ENCODE measurements at regions not wholly inside any gene's neighbourhood (a gene's known extent, or its start where the extent isn't known, plus 50 kb on each side); places are given as distances from the start of the nearest gene placed in this dataset.
A peak's percentile ranks its signal among the peaks of the same experiment; 100 is the strongest.

DNA sequence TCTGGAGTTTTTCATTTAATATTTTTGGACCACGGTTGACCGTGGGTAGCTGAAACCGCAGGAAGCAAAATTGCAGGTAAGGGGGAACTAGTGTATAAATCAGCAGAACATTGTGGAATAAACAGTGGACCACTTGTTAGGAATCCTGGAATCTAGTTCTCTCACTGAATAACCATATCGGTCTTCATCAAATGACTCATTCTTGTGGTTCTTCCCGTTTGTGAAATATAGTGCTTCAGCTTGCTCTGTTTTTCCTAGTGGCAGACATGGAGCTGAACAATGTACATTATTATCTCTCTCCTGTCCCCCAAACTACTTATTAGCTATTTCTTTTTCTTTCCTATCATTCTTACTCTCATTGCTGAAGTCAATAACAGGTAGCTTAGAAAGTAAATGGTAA lies 61.9 kb downstream of the HSPA13 start:
- no peaks in the 10 kb centered on the region for H3K9me2 ChIP-seq (replicated peaks; ENCODE audit: insufficient read depth, low read length)
- no peaks in the 10 kb centered on the region for H3K9me3 ChIP-seq (ENCODE audit: low read length)

DNA sequence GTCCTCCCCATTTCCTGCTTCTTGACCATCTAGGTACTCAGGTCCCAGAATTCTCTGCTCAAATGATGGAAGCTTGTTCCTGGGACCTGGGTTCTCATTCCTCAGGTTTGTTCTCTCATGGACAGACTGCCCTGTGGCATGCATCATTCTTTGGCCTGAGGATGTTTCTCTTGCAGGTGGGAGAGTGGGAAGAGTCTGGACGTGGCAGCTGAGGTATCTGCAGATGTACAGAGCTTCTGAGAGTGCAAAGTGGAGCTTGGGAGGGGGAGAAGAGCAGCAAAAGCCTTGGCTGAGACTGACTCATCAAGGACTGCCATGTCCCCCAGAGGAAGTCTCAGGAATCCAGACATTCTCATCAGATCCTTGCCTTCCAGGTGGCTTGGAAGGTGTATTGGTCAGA lies 63.1 kb downstream of the HSPA13 start:
- H3K27me3 ChIP-seq (ENCODE audit: low read length): no peaks in the 10 kb centered on the region
- H3K36me3 ChIP-seq (ENCODE audit: insufficient read depth, low read length): no peaks in the 10 kb centered on the region
- no peaks in the 10 kb centered on the region for H3K9me2 ChIP-seq (replicated peaks; ENCODE audit: insufficient read depth, low read length)
- no peaks in the 10 kb centered on the region for H3K79me2 ChIP-seq (ENCODE audit: low read length)
- no peaks in the 10 kb centered on the region for H4K20me1 ChIP-seq (ENCODE audit: insufficient read depth, low read depth, low read length)
- H3K4me3 ChIP-seq (ENCODE audit: low read length): no peak overlapping the region
- H3K27ac ChIP-seq (ENCODE audit: low read length): no peak overlapping the region
- no peak overlapping the region for H3K9ac ChIP-seq (ENCODE audit: low read length)
- no peaks in the 10 kb centered on the region for H3K9me3 ChIP-seq (ENCODE audit: low read length)
- H3K4me2 ChIP-seq (ENCODE audit: low read depth, low read length, poor library complexity, severe bottlenecking): no peak overlapping the region
- DNase-seq: no peak
- H3K4me1 ChIP-seq (ENCODE audit: low read length): no peaks in the 10 kb centered on the region
- H2AFZ ChIP-seq (ENCODE audit: low read length): no peak overlapping the region

More for the DNA sequence above, 61.9 kb downstream of the HSPA13 start:
- DNase-seq: no peak
- H3K36me3 ChIP-seq (ENCODE audit: insufficient read depth, low read length): no peaks in the 10 kb centered on the region
- H2AFZ ChIP-seq (ENCODE audit: low read length): no peak overlapping the region
- no peaks in the 10 kb centered on the region for H3K79me2 ChIP-seq (ENCODE audit: low read length)
- no peak overlapping the region for H3K4me3 ChIP-seq (ENCODE audit: low read length)
- no peaks in the 10 kb centered on the region for H3K4me1 ChIP-seq (ENCODE audit: low read length)
- no peak overlapping the region for H3K4me2 ChIP-seq (ENCODE audit: low read depth, low read length, poor library complexity, severe bottlenecking)
- H3K9ac ChIP-seq (ENCODE audit: low read length): no peak overlapping the region
- no peak overlapping the region for H3K27ac ChIP-seq (ENCODE audit: low read length)
- H3K27me3 ChIP-seq (ENCODE audit: low read length): no peaks in the 10 kb centered on the region
- H4K20me1 ChIP-seq (ENCODE audit: insufficient read depth, low read depth, low read length): no peaks in the 10 kb centered on the region

DNA sequence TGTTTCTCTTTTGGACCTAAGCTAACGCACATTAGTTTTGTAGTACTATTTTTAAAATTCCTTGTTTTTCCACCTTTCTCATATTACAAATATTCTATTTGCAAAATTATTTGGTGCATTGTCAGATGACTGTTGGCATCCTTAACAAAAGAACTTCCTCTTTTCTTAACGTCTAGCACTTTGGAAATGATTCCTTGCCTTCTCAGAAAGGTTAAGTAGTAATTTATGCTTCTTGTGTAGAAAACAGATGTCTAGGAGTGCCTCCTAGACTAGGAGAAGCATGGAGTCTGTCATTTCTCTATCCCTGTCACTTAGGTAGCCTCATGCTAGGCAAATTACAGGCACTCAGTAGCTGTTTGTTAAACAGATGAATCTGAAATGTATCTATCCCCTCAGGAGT lies 64.4 kb downstream of the HSPA13 start:
- H3K4me3 ChIP-seq (ENCODE audit: low read length): no peak overlapping the region
- H3K27ac ChIP-seq (ENCODE audit: low read length): no peak overlapping the region
- no peak overlapping the region for H3K4me2 ChIP-seq (ENCODE audit: low read depth, low read length, poor library complexity, severe bottlenecking)
- no peaks in the 10 kb centered on the region for H3K36me3 ChIP-seq (ENCODE audit: insufficient read depth, low read length)
- no peak overlapping the region for H2AFZ ChIP-seq (ENCODE audit: low read length)
- H3K9ac ChIP-seq (ENCODE audit: low read length): no peak overlapping the region
- no peak for DNase-seq
- H3K27me3 ChIP-seq (ENCODE audit: low read length): no peaks in the 10 kb centered on the region
- H3K79me2 ChIP-seq (ENCODE audit: low read length): no peaks in the 10 kb centered on the region
- H3K9me3 ChIP-seq (ENCODE audit: low read length): no peaks in the 10 kb centered on the region
- no peaks in the 10 kb centered on the region for H3K4me1 ChIP-seq (ENCODE audit: low read length)
- H4K20me1 ChIP-seq (ENCODE audit: insufficient read depth, low read depth, low read length): no peaks in the 10 kb centered on the region
- no peaks in the 10 kb centered on the region for H3K9me2 ChIP-seq (replicated peaks; ENCODE audit: insufficient read depth, low read length)

DNA sequence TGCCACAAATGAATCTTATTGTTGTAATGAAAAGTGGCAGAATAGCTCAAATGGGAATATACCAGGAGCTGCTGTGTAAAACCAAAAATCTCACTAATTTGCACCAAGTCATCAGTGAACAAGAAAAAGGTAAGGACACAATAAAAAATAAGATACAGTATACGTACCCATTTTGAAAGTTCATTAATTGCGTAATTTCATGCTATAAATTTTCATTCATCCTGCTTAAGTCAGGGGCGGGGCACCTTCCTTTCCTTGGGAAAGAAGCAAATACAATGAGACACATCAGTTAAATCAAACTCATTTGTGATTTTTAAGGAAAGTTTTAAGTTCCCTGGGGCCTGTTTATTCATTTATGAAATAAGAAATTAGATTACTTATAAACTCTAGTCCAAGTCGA lies 65.4 kb downstream of the HSPA13 start:
- no peak overlapping the region for H2AFZ ChIP-seq (ENCODE audit: low read length)
- H3K79me2 ChIP-seq (ENCODE audit: low read length): no peaks in the 10 kb centered on the region
- no peaks in the 10 kb centered on the region for H4K20me1 ChIP-seq (ENCODE audit: insufficient read depth, low read depth, low read length)
- no peaks in the 10 kb centered on the region for H3K27me3 ChIP-seq (ENCODE audit: low read length)
- no peak overlapping the region for H3K4me2 ChIP-seq (ENCODE audit: low read depth, low read length, poor library complexity, severe bottlenecking)
- no peaks in the 10 kb centered on the region for H3K9me2 ChIP-seq (replicated peaks; ENCODE audit: insufficient read depth, low read length)
- H3K27ac ChIP-seq (ENCODE audit: low read length): no peak overlapping the region
- DNase-seq: no peak
- H3K9ac ChIP-seq (ENCODE audit: low read length): no peak overlapping the region
- H3K4me1 ChIP-seq (ENCODE audit: low read length): no peaks in the 10 kb centered on the region
- no peaks in the 10 kb centered on the region for H3K9me3 ChIP-seq (ENCODE audit: low read length)
- H3K4me3 ChIP-seq (ENCODE audit: low read length): no peak overlapping the region
- H3K36me3 ChIP-seq (ENCODE audit: insufficient read depth, low read length): no peaks in the 10 kb centered on the region

DNA sequence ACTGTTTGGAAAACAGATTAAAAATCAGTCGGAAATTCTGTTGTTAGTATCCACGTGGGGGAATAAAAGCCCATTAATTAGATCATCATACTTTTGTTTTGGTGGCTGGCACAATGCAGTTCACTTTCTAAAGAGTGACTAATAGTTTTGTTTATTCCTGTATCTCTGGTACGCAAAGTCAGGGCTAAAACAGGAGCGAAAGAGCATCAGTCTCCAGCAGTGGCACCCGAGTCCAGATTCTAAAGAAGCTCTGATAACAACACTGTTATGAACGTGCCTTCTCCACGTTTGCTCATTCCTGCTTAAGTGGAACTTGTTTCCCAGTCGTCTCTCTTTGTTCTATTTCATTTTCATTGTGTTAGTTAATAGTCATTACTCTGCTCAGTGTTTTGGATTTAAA lies 69.6 kb downstream of the HSPA13 start:
- no peaks in the 10 kb centered on the region for H3K27me3 ChIP-seq (ENCODE audit: low read length)
- DNase-seq: no peak
- H3K79me2 ChIP-seq (ENCODE audit: low read length): no peaks in the 10 kb centered on the region
- no peak overlapping the region for H3K4me2 ChIP-seq (ENCODE audit: low read depth, low read length, poor library complexity, severe bottlenecking)
- no peaks in the 10 kb centered on the region for H3K36me3 ChIP-seq (ENCODE audit: insufficient read depth, low read length)
- H3K4me3 ChIP-seq (ENCODE audit: low read length): no peak overlapping the region
- no peak overlapping the region for H3K9ac ChIP-seq (ENCODE audit: low read length)
- H4K20me1 ChIP-seq (ENCODE audit: insufficient read depth, low read depth, low read length): no peaks in the 10 kb centered on the region
- H2AFZ ChIP-seq (ENCODE audit: low read length): no peak overlapping the region
- H3K27ac ChIP-seq (ENCODE audit: low read length): no peak overlapping the region
- no peaks in the 10 kb centered on the region for H3K9me3 ChIP-seq (ENCODE audit: low read length)
- H3K4me1 ChIP-seq (ENCODE audit: low read length): no peaks in the 10 kb centered on the region
- H3K9me2 ChIP-seq (replicated peaks; ENCODE audit: insufficient read depth, low read length): no peaks in the 10 kb centered on the region

DNA sequence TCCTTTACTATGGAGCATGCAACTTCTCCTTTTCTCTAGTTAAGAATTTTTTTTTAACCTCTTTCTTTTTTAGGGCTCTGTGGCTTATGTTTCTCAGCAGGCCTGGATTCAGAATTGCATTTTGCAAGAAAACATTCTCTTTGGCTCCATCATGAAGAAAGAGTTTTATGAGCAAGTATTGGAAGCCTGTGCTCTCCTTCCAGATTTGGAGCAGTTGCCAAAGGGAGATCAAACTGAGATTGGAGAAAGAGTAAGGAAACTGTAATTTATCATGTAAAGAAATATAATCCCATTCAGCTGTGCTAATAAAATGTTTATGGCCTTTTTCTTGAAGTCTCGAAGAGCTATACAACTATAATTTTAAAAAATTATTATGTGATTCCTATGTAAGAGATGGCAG lies 70.1 kb downstream of the HSPA13 start:
- no peak overlapping the region for H2AFZ ChIP-seq (ENCODE audit: low read length)
- H3K27me3 ChIP-seq (ENCODE audit: low read length): no peaks in the 10 kb centered on the region
- H3K36me3 ChIP-seq (ENCODE audit: insufficient read depth, low read length): no peaks in the 10 kb centered on the region
- no peaks in the 10 kb centered on the region for H4K20me1 ChIP-seq (ENCODE audit: insufficient read depth, low read depth, low read length)
- H3K9ac ChIP-seq (ENCODE audit: low read length): no peak overlapping the region
- no peaks in the 10 kb centered on the region for H3K9me3 ChIP-seq (ENCODE audit: low read length)
- H3K4me3 ChIP-seq (ENCODE audit: low read length): no peak overlapping the region
- no peaks in the 10 kb centered on the region for H3K79me2 ChIP-seq (ENCODE audit: low read length)
- no peaks in the 10 kb centered on the region for H3K4me1 ChIP-seq (ENCODE audit: low read length)
- H3K4me2 ChIP-seq (ENCODE audit: low read depth, low read length, poor library complexity, severe bottlenecking): no peak overlapping the region
- no peaks in the 10 kb centered on the region for H3K9me2 ChIP-seq (replicated peaks; ENCODE audit: insufficient read depth, low read length)
- H3K27ac ChIP-seq (ENCODE audit: low read length): no peak overlapping the region
- no peak for DNase-seq

DNA sequence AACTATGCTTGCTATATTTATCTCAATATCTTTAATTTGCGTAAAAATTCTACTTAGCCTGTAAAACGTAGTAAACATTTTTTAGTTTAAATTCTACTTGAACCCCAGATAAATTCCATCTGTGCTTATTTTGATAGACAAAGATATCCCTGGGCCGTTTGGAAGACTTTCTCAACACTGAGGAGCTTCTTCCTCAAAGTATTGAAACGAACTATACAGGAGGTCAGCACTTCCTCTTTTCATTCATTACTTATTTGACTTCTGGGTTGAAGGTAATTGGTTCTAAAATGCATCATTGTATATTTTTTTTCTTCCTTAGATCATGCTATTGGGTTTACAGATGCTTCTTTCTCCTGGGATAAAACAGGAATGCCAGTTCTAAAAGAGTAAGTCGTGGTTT lies 74.7 kb downstream of the HSPA13 start:
- Histone ChIP-seq H3K9me2 (replicated peaks; ENCODE audit: insufficient read depth, low read length) (no peaks in the 10 kb centered on the region), H2AFZ (ENCODE audit: low read length) (no peak overlapping the region), H3K79me2 (ENCODE audit: low read length) (no peaks in the 10 kb centered on the region), H3K9me3 (ENCODE audit: low read length) (no peaks in the 10 kb centered on the region), H3K27me3 (ENCODE audit: low read length) (no peaks in the 10 kb centered on the region), H3K9ac (ENCODE audit: low read length) (no peak overlapping the region), H3K4me1 (ENCODE audit: low read length) (no peaks in the 10 kb centered on the region), H3K4me3 (ENCODE audit: low read length) (no peak overlapping the region), H3K4me2 (ENCODE audit: low read depth, low read length, poor library complexity, severe bottlenecking) (no peak overlapping the region), H4K20me1 (ENCODE audit: insufficient read depth, low read depth, low read length) (no peaks in the 10 kb centered on the region), H3K36me3 (ENCODE audit: insufficient read depth, low read length) (no peaks in the 10 kb centered on the region), H3K27ac (ENCODE audit: low read length) (no peak overlapping the region)
- DNase-seq: peak; percentile 45

DNA sequence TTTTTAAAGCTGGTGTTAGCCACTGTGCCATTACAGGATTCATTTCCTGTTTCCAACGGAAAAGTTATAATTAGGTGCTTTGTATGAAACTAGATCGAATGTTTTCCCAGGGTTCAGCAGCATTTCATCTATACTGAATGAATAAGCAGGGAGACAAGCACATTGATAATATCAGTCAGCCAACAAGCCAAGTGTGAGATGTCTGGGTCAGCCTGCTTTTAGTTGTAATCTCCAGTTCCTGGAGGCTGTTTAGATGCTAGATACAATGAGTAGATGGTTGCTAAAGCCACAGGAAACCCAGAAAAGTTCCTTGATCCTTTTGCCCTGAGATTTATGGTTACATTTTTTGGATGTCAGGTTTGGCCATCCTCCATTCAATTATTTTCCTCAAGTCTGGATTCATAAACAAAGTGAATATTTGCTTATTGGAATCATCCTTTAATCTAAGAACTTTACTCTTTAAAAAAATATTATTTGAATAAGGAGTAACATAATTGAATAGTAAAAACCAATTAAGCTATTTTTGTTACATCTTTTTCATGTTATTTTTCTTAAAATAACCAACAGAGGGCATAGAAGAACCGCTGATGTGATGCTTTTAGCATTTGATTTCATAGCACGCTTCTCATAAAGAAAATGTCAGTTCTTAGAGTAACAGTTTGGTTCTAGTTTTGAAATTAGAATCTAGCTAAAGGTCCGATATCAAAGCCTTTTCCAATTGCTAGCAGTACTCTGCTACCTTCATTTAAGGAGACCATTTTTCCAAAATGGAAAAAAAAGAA lies 76.6 kb downstream of the HSPA13 start:
- H4K20me1 ChIP-seq (ENCODE audit: insufficient read depth, low read depth, low read length): no peaks in the 10 kb centered on the region
- no peak overlapping the region for H2AFZ ChIP-seq (ENCODE audit: low read length)
- H3K9me3 ChIP-seq (ENCODE audit: low read length): no peaks in the 10 kb centered on the region
- no peaks in the 10 kb centered on the region for H3K9me2 ChIP-seq (replicated peaks; ENCODE audit: insufficient read depth, low read length)
- H3K79me2 ChIP-seq (ENCODE audit: low read length): no peaks in the 10 kb centered on the region
- peak; percentile 49 for DNase-seq
- H3K27me3 ChIP-seq (ENCODE audit: low read length): no peaks in the 10 kb centered on the region
- no peak overlapping the region for H3K4me2 ChIP-seq (ENCODE audit: low read depth, low read length, poor library complexity, severe bottlenecking)
- H3K9ac ChIP-seq (ENCODE audit: low read length): no peak overlapping the region
- no peak overlapping the region for H3K4me3 ChIP-seq (ENCODE audit: low read length)
- H3K36me3 ChIP-seq (ENCODE audit: insufficient read depth, low read length): no peaks in the 10 kb centered on the region
- no peaks in the 10 kb centered on the region for H3K4me1 ChIP-seq (ENCODE audit: low read length)
- H3K27ac ChIP-seq (ENCODE audit: low read length): no peak overlapping the region

Data from Karpas-422 (cell line).